WTC11 (cell line): ENCODE measurements at regions not wholly inside any gene's neighbourhood (a gene's known extent, or its start where the extent isn't known, plus 50 kb on each side); places are given as distances from the start of the nearest gene placed in this dataset.

Experiments used
- ATF1 ChIP-seq: sonication (generic); formaldehyde crosslinking; IDR thresholded peaks from 2 replicates; pipeline ENCODE4 v1.8.1; 2023; ENCODE audit warnings: mild to moderate bottlenecking, moderate library complexity, missing genetic modification reagents
- CREM ChIP-seq: sonication (generic); formaldehyde crosslinking; IDR thresholded peaks from 2 replicates; pipeline ENCODE4 v1.8.1; 2022; ENCODE audit warnings: mild to moderate bottlenecking, missing genetic modification reagents, moderate library complexity
- E2F4 ChIP-seq: sonication (generic); formaldehyde crosslinking; IDR thresholded peaks from 2 replicates; pipeline ENCODE4 v1.8.1; 2022; ENCODE audit warnings: low read depth, mild to moderate bottlenecking, moderate library complexity, missing genetic modification reagents, borderline replicate concordance
- ESRRA ChIP-seq: sonication (generic); formaldehyde crosslinking; IDR thresholded peaks from 2 replicates; pipeline ENCODE4 v1.8.1; 2022; ENCODE audit warnings: mild to moderate bottlenecking, missing genetic modification reagents, borderline replicate concordance
- FOXJ3 ChIP-seq: sonication (generic); formaldehyde crosslinking; IDR thresholded peaks from 2 replicates; pipeline ENCODE4 v1.9.0; 2021; ENCODE audit warnings: missing genetic modification reagents, mild to moderate bottlenecking, borderline replicate concordance
- GABPB1 ChIP-seq: sonication (generic); formaldehyde crosslinking; IDR thresholded peaks from 2 replicates; pipeline ENCODE4 v1.8.1; 2023; ENCODE audit warnings: mild to moderate bottlenecking, missing genetic modification reagents
- GRHL2 ChIP-seq: fragments of 250-450 bp; sonication (Bioruptor Pico); IDR thresholded peaks from 2 replicates; pipeline ENCODE4 v1.8.0; 2022; ENCODE audit warnings: mild to moderate bottlenecking, moderate library complexity; ENCODE audit not compliant: insufficient replicate concordance, severe bottlenecking
- IRF1 ChIP-seq: sonication (generic); formaldehyde crosslinking; IDR thresholded peaks from 2 replicates; pipeline ENCODE4 v1.8.0; 2023; ENCODE audit warnings: missing genetic modification reagents
- JAZF1 ChIP-seq: fragments of 250-450 bp; sonication (Bioruptor Pico); IDR thresholded peaks from 2 replicates; pipeline ENCODE4 v1.9.0; 2021; ENCODE audit warnings: moderate library complexity, mild to moderate bottlenecking, inconsistent platforms
- MYBL2 ChIP-seq: sonication (generic); formaldehyde crosslinking; IDR thresholded peaks from 2 replicates; pipeline ENCODE4 v1.8.1; 2023; ENCODE audit warnings: mild to moderate bottlenecking, moderate library complexity, missing genetic modification reagents
- NFATC4 ChIP-seq: fragments of 250-450 bp; sonication (Bioruptor Pico); IDR thresholded peaks from 2 replicates; pipeline ENCODE4 v1.9.0; 2021; ENCODE audit warnings: mild to moderate bottlenecking
- NR1H2 ChIP-seq: sonication (generic); formaldehyde crosslinking; IDR thresholded peaks from 2 replicates; pipeline ENCODE4 v1.9.0; 2021; ENCODE audit warnings: mild to moderate bottlenecking, moderate library complexity, missing genetic modification reagents
- NR2C2 ChIP-seq: sonication (generic); formaldehyde crosslinking; IDR thresholded peaks from 2 replicates; pipeline ENCODE4 v1.8.0; 2022; ENCODE audit warnings: mild to moderate bottlenecking, missing genetic modification reagents
- NR3C1 ChIP-seq: sonication (generic); formaldehyde crosslinking; conservative IDR thresholded peaks from 2 replicates; pipeline ENCODE4 v1.8.1; 2023; ENCODE audit warnings: low read depth, mild to moderate bottlenecking, missing genetic modification reagents
- OVOL2 ChIP-seq: fragments of 250-450 bp; sonication (Bioruptor Pico); IDR thresholded peaks from 2 replicates; pipeline ENCODE4 v1.9.0; 2021; ENCODE audit warnings: mild to moderate bottlenecking, borderline replicate concordance
- RELA ChIP-seq: sonication (generic); formaldehyde crosslinking; IDR thresholded peaks from 2 replicates; pipeline ENCODE4 v1.8.1; 2022; ENCODE audit warnings: missing genetic modification reagents, mild to moderate bottlenecking, borderline replicate concordance
- ZBTB21 ChIP-seq: sonication (generic); formaldehyde crosslinking; IDR thresholded peaks from 2 replicates; pipeline ENCODE4 v1.8.1; 2023; ENCODE audit warnings: mild to moderate bottlenecking, missing genetic modification reagents, borderline replicate concordance
- ZNF219 ChIP-seq: sonication (generic); formaldehyde crosslinking; IDR thresholded peaks from 2 replicates; pipeline ENCODE4 v1.8.0; 2023; ENCODE audit warnings: missing genetic modification reagents, mild to moderate bottlenecking, borderline replicate concordance
- ZNF232 ChIP-seq: sonication (generic); formaldehyde crosslinking; IDR thresholded peaks from 2 replicates; pipeline ENCODE4 v1.8.0; 2022; ENCODE audit warnings: mild to moderate bottlenecking, missing genetic modification reagents
- ZNF423 ChIP-seq: fragments of 250-450 bp; sonication (Bioruptor Pico); IDR thresholded peaks from 2 replicates; pipeline ENCODE4 v2.1.2; 2022; ENCODE audit warnings: mild to moderate bottlenecking, moderate library complexity
- ZNF671 ChIP-seq: fragments of 250-450 bp; sonication (Bioruptor Pico); IDR thresholded peaks from 2 replicates; pipeline ENCODE4 v1.8.0; 2021; ENCODE audit warnings: mild to moderate bottlenecking
- ZSCAN18 ChIP-seq: fragments of 250-450 bp; sonication (Bioruptor Pico); IDR thresholded peaks from 2 replicates; pipeline ENCODE4 v2.1.2; 2022; ENCODE audit warnings: mild to moderate bottlenecking, moderate library complexity
- TF ChIP-seq, protein P1 (sequence below): sonication (generic); formaldehyde crosslinking; IDR thresholded peaks from 2 replicates; pipeline ENCODE4 v1.8.1; 2022; ENCODE audit warnings: missing genetic modification reagents, borderline replicate concordance
- TF ChIP-seq, protein P2 (sequence below): sonication (generic); formaldehyde crosslinking; IDR thresholded peaks from 2 replicates; pipeline ENCODE4 v1.8.1; 2023; ENCODE audit warnings: mild to moderate bottlenecking, missing genetic modification reagents
- TF ChIP-seq, protein P3 (sequence below): sonication (generic); formaldehyde crosslinking; IDR thresholded peaks from 2 replicates; pipeline ENCODE4 v1.8.1; 2023; ENCODE audit warnings: mild to moderate bottlenecking, missing genetic modification reagents, moderate library complexity
- TF ChIP-seq, protein P4 (sequence below): sonication (generic); formaldehyde crosslinking; IDR thresholded peaks from 2 replicates; pipeline ENCODE4 v1.8.1; 2022; ENCODE audit warnings: mild to moderate bottlenecking, moderate library complexity, missing genetic modification reagents
- TF ChIP-seq, protein P5 (sequence below): sonication (generic); formaldehyde crosslinking; IDR thresholded peaks from 2 replicates; pipeline ENCODE4 v1.8.0; 2022; ENCODE audit warnings: mild to moderate bottlenecking, missing genetic modification reagents
- TF ChIP-seq, protein P6 (sequence below): sonication (generic); formaldehyde crosslinking; IDR thresholded peaks from 2 replicates; pipeline ENCODE4 v1.8.1; 2022; ENCODE audit warnings: mild to moderate bottlenecking, missing genetic modification reagents, moderate library complexity, borderline replicate concordance

DNA sequence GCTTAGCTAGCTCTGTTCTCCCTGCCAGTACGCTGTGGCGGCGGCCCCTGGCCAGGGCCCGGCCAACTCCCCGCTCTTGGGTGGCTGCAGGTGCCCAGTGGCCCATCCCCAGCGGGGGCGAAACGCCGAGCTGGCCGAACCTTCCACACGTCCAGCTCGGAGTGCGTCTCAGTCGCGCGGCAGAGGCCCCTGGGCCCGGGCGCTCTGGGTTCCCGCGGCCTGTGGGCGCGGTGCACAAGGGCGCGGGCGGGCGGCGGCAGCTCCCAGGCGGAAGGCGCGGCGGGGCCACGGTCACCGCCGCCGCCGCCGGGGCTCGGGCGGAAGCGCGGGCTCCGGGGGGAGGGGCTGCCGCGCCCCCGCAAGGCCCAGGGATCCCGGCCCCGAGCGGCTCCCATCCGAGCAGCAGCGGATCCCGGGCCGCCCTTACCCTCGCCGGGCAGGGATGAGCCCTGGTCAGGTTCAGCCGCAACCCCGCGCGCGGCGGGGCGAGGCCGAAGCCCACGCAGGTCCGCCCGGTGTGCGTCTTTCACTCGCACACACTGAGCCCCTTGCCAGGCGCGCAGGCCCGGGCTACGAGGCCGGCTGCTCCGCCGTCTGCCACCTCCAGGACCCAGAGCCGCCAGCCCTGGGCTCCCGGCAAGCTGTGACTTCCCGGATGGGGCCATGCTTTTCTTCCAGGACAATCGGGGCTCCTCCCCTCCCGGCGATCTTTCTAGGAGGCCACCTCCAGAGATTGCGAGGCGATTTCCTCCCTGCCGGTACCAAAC is 54.2 kb downstream of the CCDC54 start (continued):
- TF ChIP-seq, protein P1, sequence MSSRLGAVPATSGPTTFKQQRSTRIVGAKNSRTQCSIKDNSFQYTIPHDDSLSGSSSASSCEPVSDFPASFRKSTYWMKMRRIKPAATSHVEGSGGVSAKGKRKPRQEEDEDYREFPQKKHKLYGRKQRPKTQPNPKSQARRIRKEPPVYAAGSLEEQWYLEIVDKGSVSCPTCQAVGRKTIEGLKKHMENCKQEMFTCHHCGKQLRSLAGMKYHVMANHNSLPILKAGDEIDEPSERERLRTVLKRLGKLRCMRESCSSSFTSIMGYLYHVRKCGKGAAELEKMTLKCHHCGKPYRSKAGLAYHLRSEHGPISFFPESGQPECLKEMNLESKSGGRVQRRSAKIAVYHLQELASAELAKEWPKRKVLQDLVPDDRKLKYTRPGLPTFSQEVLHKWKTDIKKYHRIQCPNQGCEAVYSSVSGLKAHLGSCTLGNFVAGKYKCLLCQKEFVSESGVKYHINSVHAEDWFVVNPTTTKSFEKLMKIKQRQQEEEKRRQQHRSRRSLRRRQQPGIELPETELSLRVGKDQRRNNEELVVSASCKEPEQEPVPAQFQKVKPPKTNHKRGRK (CRISPR knock-in tag): no peak
- TF ChIP-seq, protein P2, sequence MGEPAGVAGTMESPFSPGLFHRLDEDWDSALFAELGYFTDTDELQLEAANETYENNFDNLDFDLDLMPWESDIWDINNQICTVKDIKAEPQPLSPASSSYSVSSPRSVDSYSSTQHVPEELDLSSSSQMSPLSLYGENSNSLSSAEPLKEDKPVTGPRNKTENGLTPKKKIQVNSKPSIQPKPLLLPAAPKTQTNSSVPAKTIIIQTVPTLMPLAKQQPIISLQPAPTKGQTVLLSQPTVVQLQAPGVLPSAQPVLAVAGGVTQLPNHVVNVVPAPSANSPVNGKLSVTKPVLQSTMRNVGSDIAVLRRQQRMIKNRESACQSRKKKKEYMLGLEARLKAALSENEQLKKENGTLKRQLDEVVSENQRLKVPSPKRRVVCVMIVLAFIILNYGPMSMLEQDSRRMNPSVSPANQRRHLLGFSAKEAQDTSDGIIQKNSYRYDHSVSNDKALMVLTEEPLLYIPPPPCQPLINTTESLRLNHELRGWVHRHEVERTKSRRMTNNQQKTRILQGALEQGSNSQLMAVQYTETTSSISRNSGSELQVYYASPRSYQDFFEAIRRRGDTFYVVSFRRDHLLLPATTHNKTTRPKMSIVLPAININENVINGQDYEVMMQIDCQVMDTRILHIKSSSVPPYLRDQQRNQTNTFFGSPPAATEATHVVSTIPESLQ: no peak
- TF ChIP-seq, protein P3, sequence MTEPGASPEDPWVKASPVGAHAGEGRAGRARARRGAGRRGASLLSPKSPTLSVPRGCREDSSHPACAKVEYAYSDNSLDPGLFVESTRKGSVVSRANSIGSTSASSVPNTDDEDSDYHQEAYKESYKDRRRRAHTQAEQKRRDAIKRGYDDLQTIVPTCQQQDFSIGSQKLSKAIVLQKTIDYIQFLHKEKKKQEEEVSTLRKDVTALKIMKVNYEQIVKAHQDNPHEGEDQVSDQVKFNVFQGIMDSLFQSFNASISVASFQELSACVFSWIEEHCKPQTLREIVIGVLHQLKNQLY (CRISPR knock-in tag): no peak
- no peak for TF ChIP-seq ZBTB21 (CRISPR knock-in tag)
- no peak for TF ChIP-seq GRHL2 (CRISPR knock-in tag)
- TF ChIP-seq, protein P4, sequence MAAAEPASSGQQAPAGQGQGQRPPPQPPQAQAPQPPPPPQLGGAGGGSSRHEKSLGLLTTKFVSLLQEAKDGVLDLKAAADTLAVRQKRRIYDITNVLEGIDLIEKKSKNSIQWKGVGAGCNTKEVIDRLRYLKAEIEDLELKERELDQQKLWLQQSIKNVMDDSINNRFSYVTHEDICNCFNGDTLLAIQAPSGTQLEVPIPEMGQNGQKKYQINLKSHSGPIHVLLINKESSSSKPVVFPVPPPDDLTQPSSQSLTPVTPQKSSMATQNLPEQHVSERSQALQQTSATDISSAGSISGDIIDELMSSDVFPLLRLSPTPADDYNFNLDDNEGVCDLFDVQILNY: no peak
- TF ChIP-seq FOXJ3 (CRISPR knock-in tag): no peak
- no peak for TF ChIP-seq ZSCAN18 (CRISPR knock-in tag)
- no peak for TF ChIP-seq ZNF232
- TF ChIP-seq CREM: peak; percentile 40; the same call in 1 of the 2 replicates
- no peak for TF ChIP-seq NR2C2 (CRISPR knock-in tag)
- TF ChIP-seq E2F4 (CRISPR knock-in tag): no peak
- TF ChIP-seq ZNF219 (CRISPR knock-in tag): no peak
- TF ChIP-seq, protein P5, sequence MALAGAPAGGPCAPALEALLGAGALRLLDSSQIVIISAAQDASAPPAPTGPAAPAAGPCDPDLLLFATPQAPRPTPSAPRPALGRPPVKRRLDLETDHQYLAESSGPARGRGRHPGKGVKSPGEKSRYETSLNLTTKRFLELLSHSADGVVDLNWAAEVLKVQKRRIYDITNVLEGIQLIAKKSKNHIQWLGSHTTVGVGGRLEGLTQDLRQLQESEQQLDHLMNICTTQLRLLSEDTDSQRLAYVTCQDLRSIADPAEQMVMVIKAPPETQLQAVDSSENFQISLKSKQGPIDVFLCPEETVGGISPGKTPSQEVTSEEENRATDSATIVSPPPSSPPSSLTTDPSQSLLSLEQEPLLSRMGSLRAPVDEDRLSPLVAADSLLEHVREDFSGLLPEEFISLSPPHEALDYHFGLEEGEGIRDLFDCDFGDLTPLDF (CRISPR knock-in tag): no peak
- TF ChIP-seq NR1H2 (CRISPR knock-in tag): no peak
- no peak for TF ChIP-seq NR3C1 (CRISPR knock-in tag)
- TF ChIP-seq ZNF671 (CRISPR knock-in tag): no peak
- no peak for TF ChIP-seq NFATC4 (CRISPR knock-in tag)
- TF ChIP-seq ZNF423: no peak
- peak; percentile 30; the same call in 1 of the 2 replicates for TF ChIP-seq GABPB1 (CRISPR knock-in tag)
- no peak for TF ChIP-seq IRF1 (CRISPR knock-in tag)
- no peak for TF ChIP-seq ATF1
- TF ChIP-seq, protein P6, sequence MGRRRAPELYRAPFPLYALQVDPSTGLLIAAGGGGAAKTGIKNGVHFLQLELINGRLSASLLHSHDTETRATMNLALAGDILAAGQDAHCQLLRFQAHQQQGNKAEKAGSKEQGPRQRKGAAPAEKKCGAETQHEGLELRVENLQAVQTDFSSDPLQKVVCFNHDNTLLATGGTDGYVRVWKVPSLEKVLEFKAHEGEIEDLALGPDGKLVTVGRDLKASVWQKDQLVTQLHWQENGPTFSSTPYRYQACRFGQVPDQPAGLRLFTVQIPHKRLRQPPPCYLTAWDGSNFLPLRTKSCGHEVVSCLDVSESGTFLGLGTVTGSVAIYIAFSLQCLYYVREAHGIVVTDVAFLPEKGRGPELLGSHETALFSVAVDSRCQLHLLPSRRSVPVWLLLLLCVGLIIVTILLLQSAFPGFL: no peak
- no peak; the same call in 1 of the 2 replicates for TF ChIP-seq ESRRA
- no peak for TF ChIP-seq JAZF1 (CRISPR knock-in tag)
- no peak for TF ChIP-seq MYBL2 (CRISPR knock-in tag)
- TF ChIP-seq OVOL2: no peak
- TF ChIP-seq RELA (CRISPR knock-in tag): no peak
